GM19397 (cell line): ENCODE measurements at regions not wholly inside any gene's neighbourhood (a gene's known extent, or its start where the extent isn't known, plus 50 kb on each side); places are given as distances from the start of the nearest gene placed in this dataset.
"Not testable (repeated sequence)": the region's sequence is repeated elsewhere in the genome, so short reads cannot be mapped to it uniquely, and the experiment has no call there.

ENCODE experiments used
- ATAC-seq: cut with Tn5 transposase; IDR thresholded peaks from one replicate; pipeline ENCODE4 v1.9.1; 2021; ENCODE audit warnings: mild to moderate bottlenecking, moderate library complexity; ENCODE audit not compliant: unreplicated experiment

DNA sequence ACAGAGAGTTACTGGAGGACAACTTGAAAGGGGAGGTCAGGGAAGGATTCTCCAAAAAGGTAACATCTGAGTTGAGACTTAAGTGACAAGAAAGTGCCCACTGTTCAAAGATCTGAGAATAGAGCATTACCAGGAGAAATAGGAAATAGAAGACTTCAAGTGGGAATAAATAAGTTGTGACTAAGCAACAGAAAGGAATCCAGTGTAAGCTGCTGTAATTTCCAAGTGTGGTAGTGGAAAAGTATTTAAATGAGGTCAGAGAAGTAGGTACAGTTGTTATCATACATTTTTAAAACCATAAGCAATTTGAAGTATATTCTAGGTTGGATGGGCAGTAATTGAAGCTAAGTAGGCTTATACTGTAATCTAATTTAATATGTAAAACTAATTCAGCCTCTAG is 211.9 kb downstream of the FBXO8 start:
- ATAC-seq = no peak

DNA sequence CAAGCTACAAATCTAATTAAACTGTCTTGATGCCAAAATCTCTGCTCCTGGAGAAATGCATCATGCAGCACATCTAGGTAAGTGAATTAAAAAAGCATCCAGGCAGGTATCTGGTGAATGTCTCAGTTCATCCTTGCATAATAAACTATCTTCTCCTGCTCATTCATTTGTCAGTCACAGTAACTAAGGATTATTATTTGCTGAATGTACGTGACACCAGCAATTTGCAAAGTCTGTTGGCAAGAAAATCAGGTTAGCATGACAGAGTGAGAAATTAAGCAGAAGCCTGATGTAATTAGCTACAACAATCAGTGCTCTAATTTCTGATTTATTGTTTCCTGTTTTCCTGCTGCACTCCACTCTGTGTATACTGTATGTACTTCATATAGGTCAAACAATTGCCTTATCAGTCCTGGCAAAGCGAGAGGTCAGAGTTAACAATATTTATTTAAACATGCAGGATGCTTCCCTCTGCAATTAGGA is 213.6 kb downstream of the FBXO8 start:
- ATAC-seq = no peak

GRCh38 chr4:174066611-174067205 is 216.8 kb downstream of the FBXO8 start:
- no peak for ATAC-seq

DNA sequence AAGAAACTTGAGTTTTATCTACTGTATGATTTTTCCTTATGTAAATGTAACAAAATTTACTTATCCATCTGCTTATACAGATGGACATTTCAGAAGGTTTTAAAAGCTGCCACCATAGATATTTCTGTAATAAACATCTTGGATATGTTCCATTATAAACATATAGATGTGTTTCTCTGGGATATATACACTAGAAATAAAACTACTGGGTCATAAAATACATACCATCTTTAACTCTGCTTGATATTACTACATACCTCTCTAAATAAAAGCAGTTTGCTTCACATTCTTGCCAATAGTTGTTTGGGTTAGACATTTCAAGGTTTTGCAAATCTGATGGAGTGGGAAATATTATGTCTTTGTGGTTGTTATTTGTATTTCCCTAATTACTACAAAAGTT is 220.6 kb downstream of the FBXO8 start:
- no peak for ATAC-seq

GRCh38 chr4:174061026-174061425 is 222.4 kb downstream of the FBXO8 start:
- ATAC-seq = no peak

DNA sequence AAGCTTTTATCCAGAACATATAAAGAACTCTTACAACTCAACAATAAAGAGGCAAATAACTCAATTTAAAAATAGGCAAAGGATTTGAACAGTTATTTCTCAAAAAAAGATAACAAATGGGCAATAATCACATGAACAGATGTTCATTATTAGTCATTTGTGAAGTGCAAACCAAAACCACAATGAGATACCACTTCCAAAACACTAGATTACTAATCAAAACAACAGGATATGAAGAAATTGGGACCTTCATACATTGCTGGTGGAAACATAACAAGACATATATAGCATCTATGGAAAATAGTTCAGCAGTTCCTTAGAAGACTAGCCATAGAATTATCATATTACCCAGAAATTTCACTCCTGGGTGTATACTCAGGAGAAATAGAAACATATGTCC is 224.6 kb downstream of the FBXO8 start:
- no peak for ATAC-seq

DNA sequence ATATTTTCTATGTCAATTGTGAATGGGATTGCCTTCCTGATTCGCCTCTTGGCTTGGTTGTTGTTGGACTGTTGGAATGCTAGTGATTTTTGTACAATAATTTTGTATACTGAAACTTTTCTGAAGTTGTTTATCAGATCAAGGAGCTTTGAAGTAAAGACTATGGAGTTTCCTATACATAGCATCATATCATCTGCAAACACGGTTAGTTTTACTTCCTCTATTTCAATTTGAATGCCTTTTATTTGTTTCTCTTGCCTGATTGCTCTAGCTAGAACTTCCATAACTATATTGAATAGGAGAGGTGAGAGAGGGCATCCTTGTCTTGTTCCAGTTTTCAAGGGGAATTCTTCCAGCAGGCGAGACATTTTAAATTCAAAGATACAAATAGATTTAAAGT is 226.5 kb downstream of the FBXO8 start:
- ATAC-seq = no peak

DNA sequence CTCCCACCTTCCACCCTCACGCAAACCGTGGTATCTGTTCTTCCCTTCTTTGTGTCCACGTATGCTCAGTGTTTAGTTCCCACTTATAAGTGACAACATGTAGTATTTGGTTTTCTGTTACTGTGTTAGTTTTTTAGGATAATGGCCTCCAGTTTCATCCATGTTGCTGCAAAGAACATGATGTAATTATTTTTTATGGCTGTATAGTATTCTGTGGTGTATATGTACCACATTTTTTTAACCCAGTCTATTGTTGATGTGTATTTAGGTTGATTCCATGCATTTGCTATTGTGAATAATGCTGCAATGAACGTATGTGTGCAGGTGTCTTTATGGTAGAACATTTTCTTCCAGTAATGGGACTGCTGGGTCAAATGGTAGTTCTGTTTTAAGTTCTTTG is 228.1 kb downstream of the FBXO8 start:
- ATAC-seq = no peak

- no peak for ATAC-seq
Measured at GRCh38 chr4:174053895-174054294, 229.6 kb downstream of the FBXO8 start.

DNA sequence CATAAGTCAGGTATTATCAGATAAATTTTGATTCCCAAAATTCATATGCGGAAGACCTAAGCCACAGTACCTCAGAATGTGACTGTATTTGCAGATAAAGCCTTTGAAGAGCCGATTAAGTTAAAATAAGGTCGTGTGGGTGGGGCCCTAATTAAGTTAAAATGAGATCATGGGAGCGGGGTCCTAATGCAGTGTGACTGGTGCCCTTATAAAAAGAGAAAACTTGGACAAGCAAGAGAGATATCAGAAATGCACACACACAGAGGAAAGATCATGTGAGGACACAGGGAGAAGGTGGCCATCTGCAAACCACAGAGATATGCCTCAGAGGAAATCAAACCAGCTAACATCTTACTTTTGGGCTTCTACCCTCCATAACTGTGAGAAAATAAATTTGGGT is 236.1 kb downstream of the FBXO8 start:
- no peak for ATAC-seq

DNA sequence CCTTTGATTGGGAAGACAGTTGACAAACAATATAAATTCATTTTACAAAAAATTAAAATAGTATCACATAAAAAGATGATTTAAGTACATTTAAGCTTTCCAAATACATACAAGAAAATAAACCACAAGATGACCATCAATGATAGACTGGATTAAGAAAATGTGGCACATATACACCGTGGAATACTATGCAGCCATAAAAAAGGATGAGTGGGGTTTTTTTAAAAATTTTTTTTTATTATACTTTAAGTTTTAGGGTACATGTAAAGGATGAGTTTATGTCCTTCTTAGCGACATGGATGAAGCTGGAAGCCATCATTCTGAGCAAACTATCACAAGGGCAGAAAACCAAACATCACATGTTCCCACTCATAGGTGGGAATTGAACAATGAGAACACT is 237.6 kb downstream of the FBXO8 start:
- ATAC-seq = not testable (repeated sequence)

- no peak for ATAC-seq
Measured at GRCh38 chr4:174045381-174045780, 238.1 kb downstream of the FBXO8 start.

- ATAC-seq = no peak
Measured at GRCh38 chr4:174041555-174042105, 241.8 kb downstream of the FBXO8 start.

GRCh38 chr4:174040287-174040686 is 243.2 kb downstream of the FBXO8 start:
- ATAC-seq = no peak

- ATAC-seq = no peak
Measured at GRCh38 chr4:174038481-174038880, 245.0 kb downstream of the FBXO8 start.

DNA sequence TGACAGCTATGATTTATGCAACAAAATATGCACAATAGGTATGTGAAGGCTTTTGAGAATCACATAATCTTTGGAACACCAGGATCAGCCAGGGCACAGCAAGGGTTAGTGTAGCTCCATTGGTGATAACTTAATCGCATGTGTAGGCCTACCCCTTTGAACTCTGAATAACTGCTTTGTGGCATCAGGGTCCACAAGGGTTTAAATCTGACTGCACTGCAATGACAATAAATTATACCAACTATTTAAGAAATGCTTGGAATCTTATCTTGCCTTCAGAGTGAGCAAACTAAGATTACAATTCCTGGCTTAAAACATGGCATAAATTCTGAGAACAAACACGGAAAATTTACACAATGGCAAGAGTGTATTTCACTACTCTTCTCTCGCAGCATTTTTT is 245.8 kb downstream of the FBXO8 start:
- no peak for ATAC-seq

DNA sequence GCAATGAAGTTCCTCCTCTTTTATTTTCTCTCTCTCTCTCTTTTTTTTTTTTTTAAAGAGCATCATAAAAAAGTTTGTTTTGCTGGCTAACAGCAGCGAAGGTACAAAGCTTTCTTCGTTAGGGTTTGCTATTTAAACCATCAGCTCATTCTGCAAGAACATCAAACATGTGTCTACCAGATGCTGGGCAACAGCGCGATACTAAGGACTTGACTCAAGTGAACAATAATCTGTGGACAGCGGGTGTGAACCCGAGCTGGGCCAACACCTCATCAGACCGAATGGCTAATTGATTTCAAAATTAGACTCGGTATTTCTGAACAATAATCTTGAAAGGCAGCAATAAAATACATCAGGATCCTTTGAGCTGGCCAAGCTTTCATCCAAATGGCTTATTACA is 246.4 kb downstream of the FBXO8 start:
- ATAC-seq = no peak

GRCh38 chr4:174036576-174036975 is 246.9 kb downstream of the FBXO8 start:
- no peak for ATAC-seq

DNA sequence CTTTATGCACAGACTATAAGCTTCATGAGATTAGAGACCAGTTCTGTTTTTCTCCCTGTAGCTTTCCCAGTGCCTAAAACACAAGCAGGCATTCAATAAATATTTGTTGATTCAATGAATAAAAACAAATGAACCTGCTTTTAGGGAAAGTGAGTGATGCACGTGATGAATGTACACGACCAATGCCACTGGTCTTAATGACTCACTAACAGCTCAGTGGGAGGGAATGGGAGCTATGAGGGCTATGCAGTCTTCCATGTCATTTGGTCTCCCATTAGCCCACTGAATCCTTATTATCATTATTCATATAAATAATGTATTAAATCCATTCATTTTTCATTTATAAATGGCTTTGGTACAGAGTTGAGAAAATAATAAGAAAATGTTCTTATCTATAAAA is 247.4 kb downstream of the FBXO8 start:
- no peak for ATAC-seq

DNA sequence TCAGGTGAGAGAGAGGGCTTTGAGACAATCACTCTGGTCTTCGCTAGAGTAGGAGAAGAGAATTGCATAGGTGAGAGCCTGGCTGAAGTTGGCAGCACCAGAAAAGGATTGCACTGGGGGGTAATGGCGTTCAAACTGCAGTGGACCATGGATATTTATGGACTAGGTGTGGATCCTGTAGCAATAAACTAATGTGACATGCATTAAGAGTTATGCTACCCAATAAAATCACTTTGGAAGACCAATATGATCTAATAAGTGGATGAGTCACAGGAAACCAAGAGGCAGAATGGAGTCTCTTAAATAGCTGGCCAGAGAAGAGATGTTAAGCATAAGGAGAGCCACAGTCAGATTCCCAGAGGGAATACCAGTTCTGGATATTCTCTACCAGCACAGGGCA is 259.8 kb downstream of the FBXO8 start:
- ATAC-seq = no peak

DNA sequence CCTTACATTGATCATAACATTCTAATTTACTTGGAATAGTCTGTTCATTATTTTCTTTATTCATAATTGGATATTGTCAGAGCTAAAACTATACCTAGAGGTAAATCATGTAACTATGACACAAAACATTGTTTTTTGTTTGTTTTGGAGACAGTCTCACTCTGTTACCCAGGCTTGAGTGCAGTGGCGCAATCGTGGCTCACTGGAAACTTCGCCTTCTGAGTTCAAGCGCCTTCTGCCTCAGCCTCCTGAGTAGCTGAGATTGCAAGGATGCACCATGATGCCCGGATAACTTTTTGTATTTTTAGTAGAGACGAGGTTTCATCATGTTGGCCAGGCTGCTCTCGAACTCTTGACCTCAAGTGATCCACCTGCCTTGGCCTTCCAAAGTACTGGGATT is 265.2 kb downstream of the FBXO8 start:
- no peak for ATAC-seq

- ATAC-seq = no peak
Measured at GRCh38 chr4:174016251-174016650, 267.2 kb downstream of the FBXO8 start.

DNA sequence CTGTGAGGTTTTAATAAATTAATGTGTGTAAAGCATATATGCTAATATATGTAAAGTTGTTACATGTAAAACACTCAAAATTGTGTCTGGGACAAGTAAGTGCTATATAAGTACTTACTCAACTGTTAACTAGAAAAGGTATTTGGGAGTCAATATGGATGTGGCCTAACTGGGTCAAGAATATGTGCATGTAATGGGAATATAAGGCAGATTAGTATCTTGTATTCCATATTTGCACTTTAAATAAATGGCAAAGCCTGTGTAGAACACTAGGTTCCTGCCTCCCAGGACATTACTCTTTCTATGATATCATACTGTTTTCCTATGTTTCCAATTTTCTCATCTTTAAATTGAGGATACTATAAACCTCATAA is 270.6 kb downstream of the FBXO8 start:
- ATAC-seq = no peak
